HUES64 (cell line): ENCODE measurements at regions not wholly inside any gene's neighbourhood (a gene's known extent, or its start where the extent isn't known, plus 50 kb on each side); places are given as distances from the start of the nearest gene placed in this dataset.

ENCODE experiments used
- H3K27ac ChIP-seq: 2 replicates; pipeline ENCODE4 v1.7.0; 2013; ENCODE audit warnings: low read depth, low read length, inconsistent platforms
- H3K27me3 ChIP-seq: 2 replicates; pipeline ENCODE4 v1.6.1; 2013; ENCODE audit warnings: mild to moderate bottlenecking, low read length; ENCODE audit not compliant: insufficient read depth
- H3K36me3 ChIP-seq: 2 replicates; pipeline ENCODE4 v1.6.1; 2013; ENCODE audit warnings: mild to moderate bottlenecking, low read length; ENCODE audit not compliant: insufficient read depth
- H3K4me1 ChIP-seq: 2 replicates; pipeline ENCODE4 v1.6.1; 2013; ENCODE audit warnings: mild to moderate bottlenecking, low read length, moderate library complexity; ENCODE audit not compliant: insufficient read depth
- H3K4me3 ChIP-seq: 2 replicates; pipeline ENCODE4 v1.5.1; 2013; ENCODE audit warnings: mild to moderate bottlenecking, low read length, moderate library complexity
- H3K9ac ChIP-seq: 2 replicates; pipeline ENCODE4 v1.6.1; 2013; ENCODE audit warnings: mild to moderate bottlenecking, low read depth, low read length
- H3K9me3 ChIP-seq: 2 replicates; pipeline ENCODE4 v1.6.1; 2013; ENCODE audit warnings: low read depth, low read length; ENCODE audit not compliant: insufficient read depth
- WGBS: fragments of 150-250, 120-280 bp; methylation state at CpG from one replicate; pipeline ENCODE4 v1.1.7; 2013; ENCODE audit warnings: missing lambda C conversion rate; 5-methylcytosine and 5-hydroxymethylcytosine counted together

- Histone ChIP-seq H3K36me3 (no peaks in the 10 kb centered on the region), H3K9ac (no peak overlapping the region), H3K4me3 (no peak overlapping the region), H3K27me3 (no peaks in the 10 kb centered on the region), H3K4me1 (no peaks in the 10 kb centered on the region), H3K27ac (no peak overlapping the region), H3K9me3 (no peaks in the 10 kb centered on the region)
- 85% methylated on average over 1 of the region's 1 CpG for WGBS
Observed at GRCh38 chr11:114982141-114982540, 303.8 kb downstream of the NXPE2 start.

- H3K9ac ChIP-seq, result no peak overlapping the region
- no peak overlapping the region for H3K4me3 ChIP-seq
- H3K27me3 ChIP-seq, result no peaks in the 10 kb centered on the region
- no peaks in the 10 kb centered on the region for H3K9me3 ChIP-seq
- WGBS, result 93% methylated on average over 9 of the region's 9 CpGs
- no peaks in the 10 kb centered on the region for H3K4me1 ChIP-seq
- H3K36me3 ChIP-seq, result no peaks in the 10 kb centered on the region
- no peak overlapping the region for H3K27ac ChIP-seq
Observed at GRCh38 chr11:114984611-114985163, 306.4 kb downstream of the NXPE2 start.

GRCh38 chr11:114986365-114986764 is 308.0 kb downstream of the NXPE2 start:
- Histone ChIP-seq H3K36me3 (no peaks in the 10 kb centered on the region), H3K9ac (no peak overlapping the region), H3K4me3 (no peak overlapping the region), H3K27me3 (no peaks in the 10 kb centered on the region), H3K27ac (no peak overlapping the region), H3K4me1 (no peaks in the 10 kb centered on the region), H3K9me3 (no peaks in the 10 kb centered on the region)
- WGBS, result 95% methylated on average over 6 of the region's 6 CpGs

GRCh38 chr11:114987186-114987760 is 308.9 kb downstream of the NXPE2 start:
- WGBS, result 75% methylated on average over 10 of the region's 10 CpGs
- Histone ChIP-seq H3K27me3 (no peaks in the 10 kb centered on the region), H3K9ac (no peak overlapping the region), H3K4me3 (no peak overlapping the region), H3K4me1 (no peaks in the 10 kb centered on the region), H3K27ac (no peak overlapping the region), H3K36me3 (no peaks in the 10 kb centered on the region), H3K9me3 (no peaks in the 10 kb centered on the region)

GRCh38 chr11:114988644-114989043 is 310.3 kb downstream of the NXPE2 start:
- H3K36me3 ChIP-seq, result no peaks in the 10 kb centered on the region
- H3K4me3 ChIP-seq, result no peak overlapping the region
- H3K27ac ChIP-seq, result no peak overlapping the region
- no peak overlapping the region for H3K9ac ChIP-seq
- 92% methylated on average over 14 of the region's 14 CpGs for WGBS
- H3K4me1 ChIP-seq, result no peaks in the 10 kb centered on the region
- H3K27me3 ChIP-seq, result no peaks in the 10 kb centered on the region
- no peaks in the 10 kb centered on the region for H3K9me3 ChIP-seq

- no peaks in the 10 kb centered on the region for H3K36me3 ChIP-seq
- no peaks in the 10 kb centered on the region for H3K27me3 ChIP-seq
- no peak overlapping the region for H3K4me3 ChIP-seq
- H3K4me1 ChIP-seq, result no peaks in the 10 kb centered on the region
- H3K9ac ChIP-seq, result no peak overlapping the region
- no peak overlapping the region for H3K27ac ChIP-seq
- WGBS, result 94% methylated on average over 9 of the region's 9 CpGs
- H3K9me3 ChIP-seq, result no peaks in the 10 kb centered on the region
Observed at GRCh38 chr11:114989536-114989935, 311.2 kb downstream of the NXPE2 start.

GRCh38 chr11:115005663-115006062 is 327.3 kb downstream of the NXPE2 start:
- H3K9ac ChIP-seq, result no peak overlapping the region
- H3K27me3 ChIP-seq, result no peaks in the 10 kb centered on the region
- no peaks in the 10 kb centered on the region for H3K36me3 ChIP-seq
- no peaks in the 10 kb centered on the region for H3K9me3 ChIP-seq
- H3K4me1 ChIP-seq, result no peaks in the 10 kb centered on the region
- no peak overlapping the region for H3K27ac ChIP-seq
- no peak overlapping the region for H3K4me3 ChIP-seq
- 94% methylated on average over 1 of the region's 2 CpGs for WGBS

- no peak overlapping the region for H3K27ac ChIP-seq
- no peak overlapping the region for H3K4me3 ChIP-seq
- H3K9me3 ChIP-seq, result no peaks in the 10 kb centered on the region
- WGBS, result 92% methylated on average over 1 of the region's 2 CpGs
- H3K9ac ChIP-seq, result no peak overlapping the region
- H3K27me3 ChIP-seq, result no peaks in the 10 kb centered on the region
- no peaks in the 10 kb centered on the region for H3K36me3 ChIP-seq
- H3K4me1 ChIP-seq, result no peaks in the 10 kb centered on the region
Observed at GRCh38 chr11:115007851-115008250, 329.5 kb downstream of the NXPE2 start.

- Histone ChIP-seq H3K4me3 (no peak overlapping the region), H3K9me3 (0 out of 2 replicates have a peak, but pooled peaks cover 2% of the 10 kb centered on the region), H3K27me3 (no peaks in the 10 kb centered on the region), H3K9ac (no peak overlapping the region), H3K4me1 (no peaks in the 10 kb centered on the region), H3K27ac (no peak overlapping the region), H3K36me3 (no peaks in the 10 kb centered on the region)
- 84% methylated on average over 6 of the region's 6 CpGs for WGBS
Observed at GRCh38 chr11:115008799-115009198, 330.5 kb downstream of the NXPE2 start.

- H3K36me3 ChIP-seq, result no peaks in the 10 kb centered on the region
- no peaks in the 10 kb centered on the region for H3K4me1 ChIP-seq
- H3K9ac ChIP-seq, result no peak overlapping the region
- H3K27me3 ChIP-seq, result no peaks in the 10 kb centered on the region
- H3K9me3 ChIP-seq, result peaks cover 35% of the 10 kb centered on the region
- no peak overlapping the region for H3K27ac ChIP-seq
- H3K4me3 ChIP-seq, result no peak overlapping the region
Observed at GRCh38 chr11:115017529-115017928, 339.2 kb downstream of the NXPE2 start.

- Histone ChIP-seq H3K36me3 (no peaks in the 10 kb centered on the region), H3K9me3 (no peaks in the 10 kb centered on the region), H3K27me3 (no peaks in the 10 kb centered on the region), H3K27ac (no peak overlapping the region), H3K4me1 (no peaks in the 10 kb centered on the region), H3K4me3 (no peak overlapping the region), H3K9ac (no peak overlapping the region)
Observed at GRCh38 chr11:115030166-115030565, 351.8 kb downstream of the NXPE2 start.
